Esophagus squamous epithelium (tissue), 4 donors: ENCODE measurements at regions not wholly inside any gene's neighbourhood (a gene's known extent, or its start where the extent isn't known, plus 50 kb on each side); places are given as distances from the start of the nearest gene placed in this dataset.

Source experiments
- POLR2A ChIP-seq, 4 donors: fragments of 450-650 bp; IDR thresholded peaks; one replicate each; pipeline ENCODE4 v1.6.1; 2017; ENCODE audit warnings: antibody characterized with exemption in 4 of 4, mild to moderate bottlenecking in 4 of 4, moderate library complexity in 3 of 4
- TF ChIP-seq, protein P1 (sequence below), 6 experiments: fragments of 450-650 bp in 4 of 6; fragments of 200-600 bp in 2 of 6; sonication (generic) in 2 of 6; IDR thresholded peaks; one replicate each; pipeline ENCODE4 v1.5.1; 2016 to 2019; ENCODE audit warnings: antibody characterized with exemption in 6 of 6, mild to moderate bottlenecking in 4 of 6, moderate library complexity in 4 of 6

DNA sequence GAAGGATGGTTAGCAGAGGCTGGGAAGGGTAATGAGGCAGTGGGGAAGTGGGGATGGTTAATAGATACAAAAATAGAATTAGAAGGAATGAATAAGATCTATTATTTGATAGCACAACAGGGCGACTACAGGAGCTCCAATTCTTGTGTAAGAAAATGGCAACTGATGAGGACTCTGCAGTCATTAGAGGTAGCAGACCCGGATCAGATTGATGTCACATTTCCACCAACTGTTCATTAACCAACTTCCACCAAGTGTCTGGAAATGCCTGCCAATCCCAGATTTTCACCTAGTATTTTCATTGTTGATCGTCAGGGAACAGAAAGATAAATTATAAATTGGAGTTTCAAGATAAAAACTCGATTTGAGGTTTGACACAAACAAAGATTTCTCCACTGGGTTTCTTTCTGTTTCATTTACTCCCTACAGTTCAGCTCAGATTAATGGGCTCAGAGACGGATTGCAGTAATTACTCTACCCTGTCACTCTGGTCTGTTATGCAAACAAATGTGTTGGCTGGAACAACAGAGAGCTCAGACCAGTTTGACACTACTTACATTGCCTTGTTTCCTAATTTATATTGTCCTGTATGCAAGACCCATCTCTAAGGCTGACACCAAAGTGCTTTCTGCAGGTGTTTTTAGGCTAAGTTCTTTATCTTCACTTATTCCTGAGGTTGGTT, 909.2 kb upstream of the PRKX start:
- no peak for TF ChIP-seq POLR2A (IDR thresholded peaks at IDR 0.05)
- TF ChIP-seq, protein P1, sequence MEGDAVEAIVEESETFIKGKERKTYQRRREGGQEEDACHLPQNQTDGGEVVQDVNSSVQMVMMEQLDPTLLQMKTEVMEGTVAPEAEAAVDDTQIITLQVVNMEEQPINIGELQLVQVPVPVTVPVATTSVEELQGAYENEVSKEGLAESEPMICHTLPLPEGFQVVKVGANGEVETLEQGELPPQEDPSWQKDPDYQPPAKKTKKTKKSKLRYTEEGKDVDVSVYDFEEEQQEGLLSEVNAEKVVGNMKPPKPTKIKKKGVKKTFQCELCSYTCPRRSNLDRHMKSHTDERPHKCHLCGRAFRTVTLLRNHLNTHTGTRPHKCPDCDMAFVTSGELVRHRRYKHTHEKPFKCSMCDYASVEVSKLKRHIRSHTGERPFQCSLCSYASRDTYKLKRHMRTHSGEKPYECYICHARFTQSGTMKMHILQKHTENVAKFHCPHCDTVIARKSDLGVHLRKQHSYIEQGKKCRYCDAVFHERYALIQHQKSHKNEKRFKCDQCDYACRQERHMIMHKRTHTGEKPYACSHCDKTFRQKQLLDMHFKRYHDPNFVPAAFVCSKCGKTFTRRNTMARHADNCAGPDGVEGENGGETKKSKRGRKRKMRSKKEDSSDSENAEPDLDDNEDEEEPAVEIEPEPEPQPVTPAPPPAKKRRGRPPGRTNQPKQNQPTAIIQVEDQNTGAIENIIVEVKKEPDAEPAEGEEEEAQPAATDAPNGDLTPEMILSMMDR (IDR thresholded peaks at IDR 0.05) = no peak
